OCI-LY1 (cell line): ENCODE measurements at regions not wholly inside any gene's neighbourhood (a gene's known extent, or its start where the extent isn't known, plus 50 kb on each side); places are given as distances from the start of the nearest gene placed in this dataset.

Source experiments
- EZH2 ChIP-seq: fragments of 200-600 bp; sonication (generic), shearing (Covaris generic); IDR thresholded peaks from 2 replicates; pipeline ENCODE4 v1.8.0; 2017; ENCODE audit warnings: borderline replicate concordance, mixed run types, mild to moderate bottlenecking, antibody characterized with exemption, low read length, moderate library complexity, mixed read lengths
- TF ChIP-seq, protein P1 (sequence below): fragments of 200-600 bp; sonication (generic), shearing (Covaris generic); IDR thresholded peaks from 2 replicates; pipeline ENCODE4 v1.5.1; 2017; ENCODE audit warnings: mild to moderate bottlenecking, antibody characterized with exemption, low read length, moderate library complexity, mixed read lengths

DNA sequence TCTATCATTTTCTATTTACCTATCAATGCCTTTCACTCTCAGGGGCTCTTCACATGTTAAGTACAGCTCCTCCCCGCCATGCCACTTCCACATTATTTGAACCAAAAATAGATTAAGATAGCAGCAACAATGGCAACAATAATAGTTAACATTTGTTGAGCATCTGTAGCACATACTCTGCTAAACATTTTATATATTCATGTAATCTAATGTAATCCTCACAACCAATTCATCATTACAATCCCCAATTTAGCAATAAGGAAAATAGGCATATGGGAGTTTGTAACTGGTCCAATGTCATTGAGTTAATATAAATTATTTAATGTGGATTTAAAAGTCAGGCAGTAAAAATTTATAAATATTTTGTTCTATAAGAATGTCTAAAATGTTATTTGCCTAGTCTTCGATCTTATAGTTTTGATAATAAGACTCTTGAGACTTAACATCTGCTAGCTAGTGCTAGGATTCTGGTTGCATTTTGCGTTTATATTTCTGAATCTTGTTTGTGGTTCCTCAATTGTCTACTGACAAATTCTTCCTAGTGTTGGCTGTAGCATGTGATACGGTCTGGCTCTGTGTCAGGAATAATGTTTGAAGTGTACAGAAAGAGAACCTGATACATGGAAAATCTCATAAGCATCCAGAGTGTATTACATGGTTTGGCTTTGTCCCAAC, 621.5 kb upstream of the LUZP2 start:
- TF ChIP-seq, protein P1, sequence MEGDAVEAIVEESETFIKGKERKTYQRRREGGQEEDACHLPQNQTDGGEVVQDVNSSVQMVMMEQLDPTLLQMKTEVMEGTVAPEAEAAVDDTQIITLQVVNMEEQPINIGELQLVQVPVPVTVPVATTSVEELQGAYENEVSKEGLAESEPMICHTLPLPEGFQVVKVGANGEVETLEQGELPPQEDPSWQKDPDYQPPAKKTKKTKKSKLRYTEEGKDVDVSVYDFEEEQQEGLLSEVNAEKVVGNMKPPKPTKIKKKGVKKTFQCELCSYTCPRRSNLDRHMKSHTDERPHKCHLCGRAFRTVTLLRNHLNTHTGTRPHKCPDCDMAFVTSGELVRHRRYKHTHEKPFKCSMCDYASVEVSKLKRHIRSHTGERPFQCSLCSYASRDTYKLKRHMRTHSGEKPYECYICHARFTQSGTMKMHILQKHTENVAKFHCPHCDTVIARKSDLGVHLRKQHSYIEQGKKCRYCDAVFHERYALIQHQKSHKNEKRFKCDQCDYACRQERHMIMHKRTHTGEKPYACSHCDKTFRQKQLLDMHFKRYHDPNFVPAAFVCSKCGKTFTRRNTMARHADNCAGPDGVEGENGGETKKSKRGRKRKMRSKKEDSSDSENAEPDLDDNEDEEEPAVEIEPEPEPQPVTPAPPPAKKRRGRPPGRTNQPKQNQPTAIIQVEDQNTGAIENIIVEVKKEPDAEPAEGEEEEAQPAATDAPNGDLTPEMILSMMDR = no peak
- no peak for TF ChIP-seq EZH2
